Esophagus squamous epithelium (tissue), 4 donors: ENCODE measurements at regions not wholly inside any gene's neighbourhood (a gene's known extent, or its start where the extent isn't known, plus 50 kb on each side); places are given as distances from the start of the nearest gene placed in this dataset.

Experiments used
- CTCF ChIP-seq, 6 experiments: fragments of 450-650 bp in 4 of 6; fragments of 200-600 bp in 2 of 6; sonication (generic) in 2 of 6; IDR thresholded peaks; one replicate each; pipeline ENCODE4 v1.5.1; 2016 to 2019; ENCODE audit warnings: antibody characterized with exemption in 6 of 6, mild to moderate bottlenecking in 4 of 6, moderate library complexity in 4 of 6
- POLR2A ChIP-seq, 4 donors: fragments of 450-650 bp; IDR thresholded peaks; one replicate each; pipeline ENCODE4 v1.6.1; 2017; ENCODE audit warnings: antibody characterized with exemption in 4 of 4, mild to moderate bottlenecking in 4 of 4, moderate library complexity in 3 of 4

DNA sequence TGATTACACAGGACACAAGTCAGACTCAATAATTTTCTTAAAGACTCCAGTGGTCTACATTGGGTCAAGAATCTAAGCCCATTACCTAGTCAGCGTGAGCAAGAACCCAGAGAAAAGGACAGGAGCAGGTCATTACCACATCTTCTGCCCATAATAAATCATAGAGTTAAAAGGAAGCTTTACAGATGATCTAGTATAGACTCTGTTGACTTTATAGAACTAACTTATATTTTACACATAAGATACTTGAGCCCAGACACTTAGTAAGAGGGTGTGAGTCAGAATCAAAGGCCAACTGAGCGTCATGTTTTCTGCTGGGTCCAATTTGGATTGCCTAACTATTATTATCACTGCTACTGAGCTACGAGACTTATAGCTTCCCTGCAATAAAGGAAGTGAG, 206.1 kb upstream of the NPSR1 start:
- TF ChIP-seq POLR2A (IDR thresholded peaks at IDR 0.05): no peak
- no peak for TF ChIP-seq CTCF (IDR thresholded peaks at IDR 0.05)
